ENCODE measurements at regions not wholly inside any gene's neighbourhood (a gene's known extent, or its start where the extent isn't known, plus 50 kb on each side); places are given as distances from the start of the nearest gene placed in this dataset.

DNA sequence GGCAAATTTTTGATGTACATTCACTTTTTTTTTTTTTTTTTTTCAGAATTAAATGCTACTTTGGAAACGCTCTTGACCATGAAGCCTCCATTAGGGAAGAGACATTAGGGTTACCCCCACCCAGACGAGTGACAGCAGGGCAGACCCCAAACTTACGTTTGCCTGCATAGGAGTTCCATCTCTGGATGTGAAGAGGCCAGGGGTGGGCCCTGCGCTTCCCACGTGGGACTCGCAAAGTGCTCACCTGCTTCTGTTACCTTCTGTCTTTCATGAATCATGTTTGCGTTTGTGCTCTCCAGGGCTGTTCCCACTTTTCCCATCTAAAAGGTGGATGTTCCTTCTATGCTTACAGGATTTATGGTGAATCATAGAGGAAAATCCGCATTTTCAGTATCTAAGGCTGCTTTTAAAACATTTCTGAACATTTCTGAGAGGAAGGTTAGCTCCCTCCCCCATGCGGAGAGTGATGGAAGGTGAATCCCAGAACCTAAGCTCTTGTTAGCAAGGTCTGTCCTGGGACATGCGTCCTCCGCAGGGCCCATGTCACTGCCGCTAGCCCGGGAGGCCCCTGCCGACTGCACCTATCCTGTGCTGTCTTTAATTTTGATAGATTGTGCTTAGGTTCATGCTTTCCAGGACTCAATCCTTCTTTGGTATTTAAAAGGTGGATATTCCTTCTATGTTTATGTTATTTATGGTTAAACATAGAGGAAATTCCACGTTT, 135.7 kb upstream of the RTL1 start:
- no peak overlapping the region for H3K27ac ChIP-seq (ENCODE audit: low read depth, low read length)
- H4K20me1 ChIP-seq (ENCODE audit: insufficient read depth, low read length), result peaks cover 4% of the 10 kb centered on the region
- H3K79me2 ChIP-seq (ENCODE audit: insufficient read depth, low read length), result peaks cover 22% of the 10 kb centered on the region
- no peak for DNase-seq (ENCODE audit: insufficient read length, low spot score, missing footprints)
- H3K4me2 ChIP-seq (ENCODE audit: insufficient read depth, low read length), result no peak overlapping the region
- H3K4me1 ChIP-seq (ENCODE audit: insufficient read depth, low read length), result no peaks in the 10 kb centered on the region
- TF ChIP-seq, protein P1, sequence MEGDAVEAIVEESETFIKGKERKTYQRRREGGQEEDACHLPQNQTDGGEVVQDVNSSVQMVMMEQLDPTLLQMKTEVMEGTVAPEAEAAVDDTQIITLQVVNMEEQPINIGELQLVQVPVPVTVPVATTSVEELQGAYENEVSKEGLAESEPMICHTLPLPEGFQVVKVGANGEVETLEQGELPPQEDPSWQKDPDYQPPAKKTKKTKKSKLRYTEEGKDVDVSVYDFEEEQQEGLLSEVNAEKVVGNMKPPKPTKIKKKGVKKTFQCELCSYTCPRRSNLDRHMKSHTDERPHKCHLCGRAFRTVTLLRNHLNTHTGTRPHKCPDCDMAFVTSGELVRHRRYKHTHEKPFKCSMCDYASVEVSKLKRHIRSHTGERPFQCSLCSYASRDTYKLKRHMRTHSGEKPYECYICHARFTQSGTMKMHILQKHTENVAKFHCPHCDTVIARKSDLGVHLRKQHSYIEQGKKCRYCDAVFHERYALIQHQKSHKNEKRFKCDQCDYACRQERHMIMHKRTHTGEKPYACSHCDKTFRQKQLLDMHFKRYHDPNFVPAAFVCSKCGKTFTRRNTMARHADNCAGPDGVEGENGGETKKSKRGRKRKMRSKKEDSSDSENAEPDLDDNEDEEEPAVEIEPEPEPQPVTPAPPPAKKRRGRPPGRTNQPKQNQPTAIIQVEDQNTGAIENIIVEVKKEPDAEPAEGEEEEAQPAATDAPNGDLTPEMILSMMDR (IDR thresholded peaks at IDR 0.05; ENCODE audit: extremely low read depth, low read depth, low read length), result no peak
- no peak overlapping the region for H2AFZ ChIP-seq (ENCODE audit: low read length)
- H3K27me3 ChIP-seq (ENCODE audit: insufficient read depth, low read length), result no peaks in the 10 kb centered on the region
- no peaks in the 10 kb centered on the region for H3K9me3 ChIP-seq (ENCODE audit: low read depth, low read length)
- no peak overlapping the region for H3K4me3 ChIP-seq (ENCODE audit: insufficient read depth, low read length)
- H3K36me3 ChIP-seq (ENCODE audit: insufficient read depth, low read length), result peaks cover 78% of the 10 kb centered on the region

DNA sequence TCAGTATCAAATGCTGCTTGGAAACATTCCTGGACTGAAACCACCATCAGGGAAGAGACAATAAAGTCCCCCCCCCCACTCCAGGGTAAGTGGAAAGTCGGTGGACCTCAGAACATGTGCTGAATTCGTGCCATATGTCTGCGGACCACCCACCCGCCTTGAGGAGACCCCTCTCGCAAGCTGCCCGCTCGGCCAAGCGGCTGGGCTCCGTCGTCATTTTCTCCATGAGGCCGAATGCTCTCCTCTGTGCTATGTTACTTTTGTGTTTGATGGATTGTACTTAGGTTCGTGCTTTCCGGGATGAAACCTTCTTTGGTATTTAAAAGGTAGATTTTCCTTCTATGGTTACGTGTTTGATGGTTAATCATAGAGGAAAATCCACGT, 136.2 kb upstream of the RTL1 start:
- Histone ChIP-seq H4K20me1 (ENCODE audit: insufficient read depth, low read length) (peaks cover 4% of the 10 kb centered on the region), H3K4me3 (ENCODE audit: insufficient read depth, low read length) (no peak overlapping the region), H2AFZ (ENCODE audit: low read length) (no peak overlapping the region), H3K9me3 (ENCODE audit: low read depth, low read length) (no peaks in the 10 kb centered on the region), H3K79me2 (ENCODE audit: insufficient read depth, low read length) (peaks cover 22% of the 10 kb centered on the region), H3K36me3 (ENCODE audit: insufficient read depth, low read length) (peaks cover 81% of the 10 kb centered on the region), H3K27me3 (ENCODE audit: insufficient read depth, low read length) (no peaks in the 10 kb centered on the region), H3K27ac (ENCODE audit: low read depth, low read length) (no peak overlapping the region), H3K4me1 (ENCODE audit: insufficient read depth, low read length) (no peaks in the 10 kb centered on the region), H3K4me2 (ENCODE audit: insufficient read depth, low read length) (no peak overlapping the region)
- TF ChIP-seq, protein P1 (IDR thresholded peaks at IDR 0.05; ENCODE audit: extremely low read depth, low read depth, low read length), result no peak
- DNase-seq (ENCODE audit: insufficient read length, low spot score, missing footprints), result no peak

- H3K4me2 ChIP-seq (ENCODE audit: insufficient read depth, low read length), result no peak overlapping the region
- peaks cover 20% of the 10 kb centered on the region for H3K79me2 ChIP-seq (ENCODE audit: insufficient read depth, low read length)
- H3K27me3 ChIP-seq (ENCODE audit: insufficient read depth, low read length), result no peaks in the 10 kb centered on the region
- no peak overlapping the region for H2AFZ ChIP-seq (ENCODE audit: low read length)
- H3K4me3 ChIP-seq (ENCODE audit: insufficient read depth, low read length), result no peak overlapping the region
- no peaks in the 10 kb centered on the region for H3K4me1 ChIP-seq (ENCODE audit: insufficient read depth, low read length)
- H3K36me3 ChIP-seq (ENCODE audit: insufficient read depth, low read length), result peaks cover 79% of the 10 kb centered on the region
- peak; percentile 65 for DNase-seq (ENCODE audit: insufficient read length, low spot score, missing footprints)
- H3K9me3 ChIP-seq (ENCODE audit: low read depth, low read length), result no peaks in the 10 kb centered on the region
- H4K20me1 ChIP-seq (ENCODE audit: insufficient read depth, low read length), result peaks cover 4% of the 10 kb centered on the region
- H3K27ac ChIP-seq (ENCODE audit: low read depth, low read length), result no peak overlapping the region
- TF ChIP-seq, protein P1 (IDR thresholded peaks at IDR 0.05; ENCODE audit: extremely low read depth, low read depth, low read length), result no peak
Measured at GRCh38 chr14:101040538-101041442, 137.3 kb upstream of the RTL1 start.

DNA sequence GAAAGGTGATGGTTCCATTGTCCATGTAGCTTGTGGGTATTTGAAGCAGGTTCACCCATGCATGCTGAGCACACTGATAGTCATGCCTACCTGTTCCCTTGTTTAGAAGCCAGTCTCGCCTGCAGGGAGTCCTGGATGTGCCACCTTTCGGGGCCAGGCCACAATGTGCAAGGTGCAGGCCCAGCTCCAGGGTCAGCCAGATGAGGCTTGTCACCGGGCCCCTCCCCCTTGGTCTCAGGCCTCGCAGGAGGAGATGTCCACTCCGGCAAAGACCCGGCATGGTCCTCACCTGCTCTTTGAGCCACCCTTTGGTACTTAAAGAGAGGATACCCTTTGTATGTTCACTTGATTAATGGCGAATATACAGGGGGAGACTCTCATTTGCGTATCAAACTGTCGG, 140.4 kb upstream of the RTL1 start:
- Histone ChIP-seq H4K20me1 (ENCODE audit: insufficient read depth, low read length) (peaks cover 9% of the 10 kb centered on the region), H3K79me2 (ENCODE audit: insufficient read depth, low read length) (peaks cover 15% of the 10 kb centered on the region), H3K27me3 (ENCODE audit: insufficient read depth, low read length) (no peaks in the 10 kb centered on the region), H3K9me3 (ENCODE audit: low read depth, low read length) (no peaks in the 10 kb centered on the region), H3K4me2 (ENCODE audit: insufficient read depth, low read length) (no peak overlapping the region), H2AFZ (ENCODE audit: low read length) (no peak overlapping the region), H3K4me3 (ENCODE audit: insufficient read depth, low read length) (no peak overlapping the region), H3K27ac (ENCODE audit: low read depth, low read length) (no peak overlapping the region), H3K4me1 (ENCODE audit: insufficient read depth, low read length) (no peaks in the 10 kb centered on the region), H3K36me3 (ENCODE audit: insufficient read depth, low read length) (peaks cover 85% of the 10 kb centered on the region)
- DNase-seq (ENCODE audit: insufficient read length, low spot score, missing footprints), result peak; percentile 1
- TF ChIP-seq, protein P1 (IDR thresholded peaks at IDR 0.05; ENCODE audit: extremely low read depth, low read depth, low read length), result no peak
